Amniotic stem cell (primary cell): ENCODE measurements at regions not wholly inside any gene's neighbourhood (a gene's known extent, or its start where the extent isn't known, plus 50 kb on each side); places are given as distances from the start of the nearest gene placed in this dataset.
"Not testable (repeated sequence)": the region's sequence is repeated elsewhere in the genome, so short reads cannot be mapped to it uniquely, and the experiment has no call there.

Experiments
- DNase-seq: peaks from one replicate; lab custom pipeline; 2025; lab: John Stamatoyannopoulos, UW

DNA sequence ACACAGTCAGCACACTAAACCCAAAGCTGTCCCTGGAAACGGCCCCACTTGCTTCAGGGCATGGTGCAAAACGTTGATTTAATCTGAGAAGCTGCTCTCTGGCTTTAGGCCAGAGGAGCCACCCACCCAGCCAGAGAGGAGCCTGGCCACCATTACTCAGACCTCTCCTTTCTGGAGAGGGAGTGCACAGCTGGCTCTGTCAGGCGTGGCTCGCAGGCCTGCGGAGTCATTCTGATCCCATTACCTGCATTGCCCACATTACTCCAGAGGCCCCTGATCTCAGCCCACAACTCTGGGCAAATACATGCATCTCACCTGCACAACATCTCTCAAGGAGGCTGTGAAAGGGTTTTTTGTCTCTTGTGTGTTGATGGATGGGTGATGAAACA, 370.0 kb upstream of the IGFBP3 start:
- DNase-seq = peak; percentile 18

DNA sequence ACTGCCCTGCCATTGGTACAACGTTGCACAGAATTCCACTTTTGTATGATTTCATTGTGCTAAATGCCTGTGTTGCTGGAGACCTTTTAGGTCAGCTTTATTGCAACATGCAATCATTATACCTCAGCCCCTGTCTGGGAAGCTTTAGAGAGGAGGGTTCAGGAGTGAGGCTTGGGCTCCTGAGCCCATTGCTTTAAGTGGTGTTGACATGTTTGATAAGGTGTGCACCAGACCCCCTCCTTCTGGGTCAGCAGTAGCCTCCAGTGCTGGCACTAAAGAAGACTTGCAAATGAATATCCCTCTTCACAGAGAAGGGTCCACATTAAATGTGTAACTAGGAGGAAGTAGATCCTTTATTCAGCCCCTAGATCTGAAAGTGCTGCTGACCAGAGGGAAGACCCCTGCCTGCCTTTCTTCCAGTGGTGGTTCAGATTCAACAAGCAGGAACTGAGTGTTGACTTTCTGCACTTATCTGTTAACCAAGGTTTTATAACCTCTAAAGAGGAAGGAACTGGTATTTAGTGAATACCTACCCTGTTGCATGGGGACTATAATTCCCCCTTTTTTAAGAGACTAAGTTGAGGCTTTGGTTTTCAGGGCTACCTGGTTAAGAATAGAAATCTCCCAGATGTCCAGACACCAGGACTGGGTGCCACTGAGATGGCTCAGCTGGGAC, 369.4 kb upstream of the IGFBP3 start:
- no peak for DNase-seq

DNA sequence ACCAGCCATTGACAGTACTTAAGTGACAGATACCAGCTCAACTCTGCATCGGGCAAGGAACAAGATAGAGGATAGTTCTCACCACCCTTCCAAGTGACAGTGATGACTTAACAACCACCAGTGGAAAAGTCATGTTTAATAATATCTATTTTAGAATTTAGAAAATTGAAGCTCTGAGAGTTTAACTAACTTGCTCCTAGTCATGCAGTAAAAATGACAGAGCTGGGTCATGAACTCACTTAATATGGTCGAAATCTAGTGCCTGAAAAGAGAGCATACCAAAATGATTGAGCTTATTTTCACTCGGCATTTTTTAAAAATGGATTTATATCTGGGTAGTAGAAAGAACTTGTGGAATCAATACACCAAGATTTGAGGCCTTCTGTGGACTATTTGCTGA, 367.8 kb upstream of the IGFBP3 start:
- DNase-seq = no peak

DNA sequence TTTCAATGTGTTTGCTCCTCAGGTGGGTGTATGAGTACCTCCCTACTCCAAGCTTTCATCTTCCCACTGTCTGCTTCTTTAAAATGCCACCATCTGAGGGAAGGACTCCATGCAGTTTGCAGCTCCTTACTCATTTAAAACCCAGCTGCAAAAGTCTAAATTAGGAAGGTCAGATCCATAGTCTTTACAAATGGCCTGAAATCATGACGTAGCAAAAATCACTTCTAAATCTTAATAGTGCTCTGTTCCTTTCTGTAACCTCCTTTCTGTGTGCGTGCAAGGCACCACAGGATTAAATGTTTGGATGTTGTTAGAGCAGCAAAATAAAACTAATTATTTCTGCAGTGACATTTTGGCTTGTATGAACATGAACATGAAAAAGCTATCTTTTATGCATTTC, 366.9 kb upstream of the IGFBP3 start:
- DNase-seq = no peak

DNA sequence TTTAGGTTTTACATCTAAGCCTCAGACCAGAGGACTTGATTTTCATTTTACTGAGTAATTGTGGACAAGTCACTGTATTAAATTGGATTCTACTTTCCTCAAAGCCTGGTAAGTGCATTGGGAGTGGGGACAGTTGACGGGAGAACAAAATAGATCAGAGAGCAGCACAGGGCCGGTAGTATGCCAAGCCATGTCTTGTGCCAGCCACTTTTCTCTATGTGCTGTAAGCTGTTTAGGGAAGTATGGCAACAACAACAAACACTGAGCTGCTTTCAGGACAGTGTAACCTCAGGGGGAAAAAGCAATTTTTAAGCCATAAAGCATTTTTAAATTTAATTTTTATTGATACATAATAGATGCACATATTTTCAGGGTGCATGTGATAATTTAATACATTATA, 365.9 kb upstream of the IGFBP3 start:
- DNase-seq = no peak

DNA sequence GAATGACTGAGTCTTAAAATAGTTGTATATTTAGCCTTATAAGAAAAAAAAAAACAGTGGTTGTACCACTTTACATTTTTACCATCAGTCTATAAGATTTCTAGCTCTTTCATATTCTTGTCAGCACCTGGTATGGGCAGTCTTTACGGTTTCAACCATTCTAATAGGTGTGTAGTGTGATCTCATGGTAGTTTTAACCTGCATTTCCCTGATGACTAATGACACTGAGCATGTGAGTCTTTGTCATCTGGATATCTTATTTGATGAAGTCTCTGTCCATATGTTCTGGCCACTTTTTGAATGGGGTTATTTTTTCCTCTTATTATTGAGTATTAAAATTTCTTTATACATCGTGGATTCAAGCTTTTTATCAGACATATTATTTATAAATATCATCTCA, 365.3 kb upstream of the IGFBP3 start:
- DNase-seq = no peak

DNA sequence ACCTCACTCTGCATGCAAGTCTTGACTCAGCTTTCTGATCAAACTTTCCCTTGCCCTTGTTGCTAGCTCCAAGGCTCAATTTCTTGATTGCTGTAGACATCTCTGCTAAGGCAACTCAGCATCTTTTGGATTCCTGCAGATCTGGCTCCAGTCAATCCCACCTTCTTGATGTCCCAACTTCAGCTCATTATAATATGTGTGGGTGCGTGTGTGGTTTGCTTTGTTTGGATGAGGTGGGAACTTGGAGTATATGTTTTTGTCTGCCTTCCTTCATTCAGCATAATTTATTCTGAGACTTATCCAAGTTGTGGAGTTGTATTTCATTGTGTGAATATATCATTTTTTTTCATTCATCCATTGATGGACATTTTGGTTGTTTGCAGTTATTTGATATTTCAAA, 364.8 kb upstream of the IGFBP3 start:
- DNase-seq = no peak

DNA sequence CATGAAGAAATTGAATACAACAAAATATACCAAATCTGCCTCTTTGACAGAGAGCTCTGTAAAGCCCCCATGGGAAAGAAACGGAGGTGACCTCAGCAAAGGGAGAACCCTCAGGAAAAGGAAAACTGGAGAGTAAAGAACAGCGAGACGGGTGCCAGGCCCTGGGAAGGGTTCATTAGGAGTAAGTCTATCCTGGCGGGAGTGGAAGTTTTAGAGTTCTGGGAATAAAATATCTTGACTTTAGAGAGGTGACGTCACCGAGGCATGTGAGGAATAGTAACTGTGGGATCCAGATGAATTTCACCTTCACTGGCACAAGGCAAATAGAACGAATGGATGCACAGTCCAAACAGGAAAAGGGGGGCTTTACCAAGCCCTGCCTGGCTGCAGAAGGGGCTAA, 362.8 kb upstream of the IGFBP3 start:
- DNase-seq = no peak

DNA sequence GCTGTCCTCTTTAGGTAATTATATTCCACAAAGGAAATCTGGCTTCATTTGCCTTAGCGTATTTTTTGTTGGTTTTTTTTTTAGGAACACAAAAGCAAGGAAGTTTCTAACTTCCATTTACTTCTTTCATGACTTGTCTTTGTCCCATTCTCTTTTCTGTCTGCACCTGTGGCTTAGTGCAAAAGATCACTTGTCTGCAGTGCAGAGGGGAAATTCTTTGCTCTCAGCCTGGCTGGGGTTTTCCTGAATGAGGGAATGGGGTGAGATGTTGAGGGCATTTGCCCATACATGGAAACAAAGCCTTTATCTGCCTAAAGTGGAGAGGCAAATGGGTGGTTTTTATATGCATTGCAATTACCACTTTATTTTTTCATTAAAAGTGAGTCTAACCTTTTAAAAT, 361.1 kb upstream of the IGFBP3 start:
- DNase-seq = no peak

DNA sequence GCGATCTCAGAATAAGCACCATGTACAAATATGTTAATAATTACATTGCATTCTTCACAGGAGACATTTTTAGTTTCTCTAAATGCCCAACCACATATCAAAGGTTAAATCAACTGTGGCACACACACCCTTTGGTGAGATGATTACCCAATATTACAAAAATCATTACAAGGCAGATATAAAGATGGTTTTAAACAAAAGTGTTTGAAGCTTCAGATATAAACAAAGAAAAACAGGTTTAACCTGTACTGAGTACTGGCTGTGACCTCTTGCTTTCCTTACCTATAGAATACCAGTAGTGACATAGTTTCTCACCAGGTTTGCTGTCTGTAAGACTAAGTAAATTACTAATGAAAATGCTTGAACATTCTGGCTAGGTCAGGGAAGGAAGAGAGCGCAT, 360.0 kb upstream of the IGFBP3 start:
- no peak for DNase-seq

DNA sequence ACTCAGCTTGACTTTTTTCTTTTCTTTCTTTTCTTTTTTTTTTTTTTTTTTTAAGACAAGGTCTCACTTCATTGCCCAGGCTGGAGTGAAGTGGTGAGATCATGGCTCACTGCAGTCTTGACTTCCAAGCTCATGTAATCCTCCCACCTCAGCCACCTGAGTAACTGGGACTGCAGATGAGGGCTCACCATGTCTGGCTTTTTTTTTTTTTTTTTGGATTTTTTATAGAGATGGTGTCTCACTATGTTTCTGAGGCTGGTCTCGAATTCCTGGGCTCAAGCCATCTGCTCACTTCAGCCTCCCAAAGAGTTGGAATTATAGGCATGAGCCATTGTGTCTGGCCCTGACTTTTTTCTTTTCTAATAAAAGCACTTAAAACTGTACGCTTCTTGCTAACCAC, 358.2 kb upstream of the IGFBP3 start:
- no peak for DNase-seq

DNA sequence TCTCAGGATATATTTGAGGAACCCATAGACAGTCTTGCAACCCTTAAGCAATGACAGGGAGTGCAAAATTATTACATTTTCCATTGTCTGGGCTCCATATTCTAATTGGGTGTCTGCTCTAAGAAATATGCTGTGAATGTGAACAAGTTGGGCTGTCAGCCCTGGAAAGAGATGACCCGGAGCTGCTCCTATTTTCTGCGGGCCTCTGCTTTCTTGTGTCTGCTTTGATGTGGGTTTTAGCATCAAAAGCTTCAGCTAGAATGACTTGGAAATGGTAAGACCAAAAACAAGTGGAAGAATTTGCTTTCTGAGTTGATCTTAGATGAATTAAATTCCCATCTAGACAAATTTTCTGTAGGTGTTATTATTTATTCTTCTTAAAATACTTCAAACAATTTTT, 343.6 kb upstream of the IGFBP3 start:
- DNase-seq = no peak

DNA sequence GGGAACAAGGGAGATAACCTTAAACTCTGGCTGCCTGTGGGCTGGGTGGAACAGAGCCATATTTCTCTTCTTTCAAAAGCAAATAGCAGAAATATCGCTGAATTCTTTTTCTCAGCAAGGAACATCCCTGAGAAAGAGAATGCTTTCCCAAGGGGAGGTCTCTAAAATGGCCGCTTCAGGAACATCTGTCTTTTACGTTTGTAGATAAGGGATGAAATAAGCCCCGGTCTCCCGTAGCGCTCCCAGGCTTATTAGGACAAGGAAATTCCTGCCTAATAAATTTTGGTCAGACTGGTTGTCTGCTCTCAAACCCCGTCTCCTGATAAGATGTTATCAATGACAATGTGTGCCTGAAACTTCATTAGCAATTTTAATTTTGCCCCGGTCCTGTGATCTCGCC, 340.6 kb upstream of the IGFBP3 start:
- not testable (repeated sequence) for DNase-seq

DNA sequence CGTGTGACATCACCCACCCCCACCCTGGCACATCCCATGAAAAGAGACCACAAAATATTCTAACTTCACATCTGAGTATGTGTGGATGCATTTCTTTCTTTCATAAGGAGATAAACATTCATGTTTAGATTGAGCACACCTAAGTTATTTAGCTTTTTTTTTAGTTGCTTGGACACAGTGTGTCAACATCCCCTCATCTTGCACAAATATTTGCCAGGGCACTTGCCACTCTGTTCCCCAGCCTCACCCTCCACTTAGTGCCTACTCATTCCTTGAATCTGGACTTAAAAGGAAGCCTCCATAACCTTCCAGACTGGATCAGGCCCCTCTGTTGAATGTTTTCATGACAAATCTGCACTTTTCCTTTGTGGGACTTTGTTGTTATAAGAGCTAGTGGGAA, 338.9 kb upstream of the IGFBP3 start:
- DNase-seq = no peak

DNA sequence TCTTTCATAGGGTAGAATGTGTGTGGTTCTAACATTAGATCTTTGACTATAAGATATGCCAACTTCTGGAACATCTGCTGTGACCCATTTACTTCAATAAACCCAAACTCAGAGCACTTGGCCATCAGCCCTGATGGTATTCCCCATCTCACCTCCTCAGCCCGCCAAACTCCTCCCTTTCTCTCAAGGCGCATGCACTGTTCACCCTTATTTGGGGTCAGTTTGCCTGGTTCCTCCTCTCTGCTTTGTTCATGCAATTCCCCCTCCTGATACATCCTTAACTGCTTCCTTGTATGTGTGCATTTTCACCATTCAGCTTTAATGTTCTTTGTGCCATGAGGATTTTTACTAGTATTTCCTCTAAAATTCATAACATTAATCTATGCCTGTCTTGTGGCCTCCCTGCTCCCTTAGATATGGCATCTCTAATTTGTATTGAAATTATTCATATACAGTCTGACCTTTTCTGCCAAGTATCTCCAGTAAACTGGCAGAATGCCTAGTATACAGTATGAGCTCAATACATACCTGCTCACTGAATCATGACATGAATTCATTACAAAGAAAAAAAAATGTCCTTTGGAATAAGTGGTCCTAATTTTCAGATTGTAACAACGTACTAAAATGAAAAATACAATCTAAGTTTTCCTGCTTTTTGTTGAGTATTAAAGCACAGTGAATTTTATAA, 336.8 kb upstream of the IGFBP3 start:
- peak; percentile 78 for DNase-seq

DNA sequence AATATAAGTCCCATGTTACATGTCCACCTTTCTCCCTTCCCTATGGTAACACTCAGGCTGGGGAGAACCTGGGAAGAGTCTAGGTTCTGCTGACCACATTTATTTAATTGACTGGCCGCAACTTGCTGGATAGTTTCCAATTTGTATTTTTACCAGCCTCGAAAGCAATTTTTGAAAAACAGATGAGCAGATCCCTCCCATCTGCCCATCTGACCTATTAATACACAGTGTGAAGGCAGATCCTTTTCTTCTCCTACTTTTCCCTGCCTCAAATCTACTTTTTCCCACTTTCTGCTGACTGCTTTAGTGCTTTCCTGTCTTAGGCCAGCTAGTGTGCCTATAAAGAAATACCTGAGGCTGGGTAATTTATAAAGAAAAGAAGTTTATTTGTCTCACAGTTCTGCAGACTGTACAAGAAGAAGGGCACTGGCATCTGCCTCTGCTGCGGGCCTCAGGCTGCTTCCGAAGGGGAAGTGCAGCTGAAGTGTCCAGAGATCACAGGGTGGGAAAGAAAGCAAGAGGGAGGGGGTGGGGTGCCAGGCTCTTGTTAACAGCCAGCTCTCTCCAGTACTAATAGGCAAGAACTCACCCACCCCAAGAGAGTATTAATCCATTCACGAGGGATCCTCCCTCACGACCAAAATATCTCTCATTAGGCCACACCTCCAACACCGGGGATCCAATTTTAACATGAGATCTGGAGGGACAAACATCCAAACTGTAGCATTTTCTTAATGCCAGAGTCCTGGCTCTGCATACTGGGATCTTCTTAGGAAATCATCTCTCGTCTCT, 336.0 kb upstream of the IGFBP3 start:
- no peak for DNase-seq

DNA sequence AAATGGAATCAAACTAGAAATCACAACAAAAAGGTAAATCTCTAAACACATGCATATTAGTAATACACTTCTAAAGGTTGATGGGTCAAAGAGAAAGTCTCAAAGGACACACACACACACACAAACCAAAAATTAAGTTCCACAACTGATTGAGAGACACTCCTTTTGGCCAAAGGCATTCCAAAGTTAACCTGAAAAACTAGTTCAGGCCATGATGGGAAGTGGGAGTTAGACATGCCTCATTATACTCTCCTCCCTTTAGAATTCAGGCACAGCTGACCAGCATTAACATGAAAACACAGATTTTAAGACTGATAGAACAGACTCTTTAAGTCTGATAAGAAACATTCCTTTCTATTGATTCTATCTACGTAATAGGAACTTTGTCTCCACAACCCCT, 332.4 kb upstream of the IGFBP3 start:
- no peak for DNase-seq

DNA sequence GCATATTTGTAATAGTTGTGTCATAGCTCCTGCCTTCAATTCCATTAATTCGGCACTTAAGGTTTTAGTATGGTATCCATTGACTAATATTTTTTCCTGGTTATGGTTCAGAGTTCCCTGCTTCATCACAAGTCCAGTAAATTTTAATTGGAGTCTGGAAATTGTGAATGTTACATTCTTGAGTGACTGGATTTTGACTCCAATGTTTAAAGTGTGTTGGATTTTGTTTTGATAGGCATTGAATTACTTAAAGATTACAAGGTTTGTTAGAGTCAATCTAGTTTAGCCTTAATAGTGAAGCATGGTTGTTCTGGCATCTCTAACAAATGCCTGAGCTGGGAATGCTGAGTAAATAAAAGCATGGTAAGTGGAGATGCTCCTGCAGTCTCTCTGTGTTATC, 326.6 kb upstream of the IGFBP3 start:
- DNase-seq = no peak

DNA sequence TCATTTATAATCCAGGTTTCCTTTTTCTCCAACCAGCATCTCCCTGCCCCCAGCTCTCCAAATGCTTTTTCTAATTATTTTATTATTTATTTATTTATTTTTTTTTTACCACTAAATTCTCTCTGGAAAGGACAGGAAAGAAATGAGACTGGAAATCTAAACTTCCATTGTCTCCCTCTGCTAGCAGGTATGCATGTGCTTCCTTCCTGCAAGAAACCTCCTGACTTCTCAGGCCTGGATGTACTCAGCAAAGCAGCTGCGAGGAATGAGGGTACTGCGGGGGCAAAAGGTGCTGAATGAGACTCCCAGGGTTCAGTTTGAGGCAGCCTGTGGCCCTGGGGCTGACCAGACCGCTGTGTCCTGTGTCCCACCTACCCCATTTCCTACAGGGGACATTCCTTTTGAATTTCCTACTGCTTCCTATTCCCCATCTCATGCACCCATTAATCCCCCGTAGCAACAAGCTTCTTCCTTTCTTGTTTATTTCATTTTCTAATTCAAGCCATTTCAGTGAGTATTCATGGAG, 324.6 kb upstream of the IGFBP3 start:
- DNase-seq = no peak

DNA sequence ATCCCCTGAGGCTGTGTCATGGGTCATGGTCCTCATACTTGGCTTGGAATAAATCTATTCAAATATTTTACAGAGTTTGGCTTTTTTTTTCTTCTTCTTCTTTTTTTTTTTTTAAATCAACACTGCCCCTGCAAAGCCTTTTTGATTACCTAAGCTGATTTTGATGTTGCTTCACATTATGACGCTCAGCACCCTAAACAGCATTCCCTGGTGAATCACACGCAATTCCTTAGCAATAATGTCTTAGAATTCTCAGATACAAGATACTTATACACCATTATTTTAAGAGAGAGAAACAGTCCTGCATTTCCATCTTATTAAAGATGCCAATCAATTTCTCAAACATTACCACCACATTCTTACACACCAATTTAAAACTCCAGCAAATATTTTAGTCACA, 323.7 kb upstream of the IGFBP3 start:
- no peak for DNase-seq

DNA sequence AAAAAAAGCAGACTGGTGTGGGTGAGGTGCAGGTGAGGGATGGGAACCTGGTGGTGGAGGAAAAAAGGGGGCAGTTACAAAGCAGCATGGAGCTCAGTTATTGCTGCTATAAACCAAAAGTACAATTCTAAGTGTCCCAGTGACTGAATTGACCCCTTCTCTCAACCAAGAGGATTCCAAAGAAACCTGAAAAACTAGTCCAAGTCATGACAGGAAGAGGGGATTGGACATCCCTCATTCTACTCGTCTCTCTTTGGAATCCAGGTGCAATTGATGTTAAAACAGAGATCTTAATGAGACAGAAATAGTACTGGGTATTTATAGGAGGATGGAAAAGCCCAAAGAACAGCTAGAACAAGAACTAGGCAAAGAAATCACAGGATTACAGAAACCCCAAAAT, 322.3 kb upstream of the IGFBP3 start:
- DNase-seq = no peak

DNA sequence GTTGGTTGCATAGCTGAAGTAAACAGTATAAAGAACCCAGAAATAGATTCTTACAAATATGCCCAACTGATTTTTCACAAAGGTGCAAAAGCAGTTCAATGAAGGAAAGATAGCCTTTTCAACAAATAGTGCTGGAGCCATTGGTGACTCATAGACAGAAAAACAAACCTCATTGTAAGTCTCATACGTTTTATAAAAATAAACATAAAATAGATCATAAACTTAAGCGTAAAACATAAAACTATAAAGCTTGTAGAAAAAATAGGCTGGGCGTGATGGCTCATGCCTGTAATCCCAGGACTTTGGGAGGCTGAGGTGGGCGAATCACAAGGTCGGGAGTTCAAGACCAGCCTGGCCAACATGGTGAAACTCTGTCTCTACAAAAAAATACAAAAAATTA, 318.8 kb upstream of the IGFBP3 start:
- DNase-seq = no peak

DNA sequence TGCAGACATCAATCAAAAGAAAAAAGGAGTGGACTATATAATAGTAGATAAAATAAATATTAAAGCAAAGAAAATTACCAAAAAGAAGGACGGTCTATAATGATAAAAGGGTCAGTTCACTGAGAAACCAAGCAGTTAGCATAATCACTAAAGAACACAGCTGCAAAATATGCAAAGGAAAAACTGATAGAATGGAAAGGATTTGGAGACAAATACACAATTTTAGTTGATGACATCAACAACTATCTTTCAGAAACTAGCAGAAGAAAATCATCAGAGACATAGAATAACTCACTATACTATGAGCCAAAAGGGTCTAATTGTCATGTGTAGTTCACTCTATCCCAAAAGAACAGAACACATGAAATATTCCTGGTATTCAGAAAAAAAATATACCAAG, 316.4 kb upstream of the IGFBP3 start:
- no peak for DNase-seq
